ENCODE measurements at regions not wholly inside any gene's neighbourhood (a gene's known extent, or its start where the extent isn't known, plus 50 kb on each side); places are given as distances from the start of the nearest gene placed in this dataset.

DNA sequence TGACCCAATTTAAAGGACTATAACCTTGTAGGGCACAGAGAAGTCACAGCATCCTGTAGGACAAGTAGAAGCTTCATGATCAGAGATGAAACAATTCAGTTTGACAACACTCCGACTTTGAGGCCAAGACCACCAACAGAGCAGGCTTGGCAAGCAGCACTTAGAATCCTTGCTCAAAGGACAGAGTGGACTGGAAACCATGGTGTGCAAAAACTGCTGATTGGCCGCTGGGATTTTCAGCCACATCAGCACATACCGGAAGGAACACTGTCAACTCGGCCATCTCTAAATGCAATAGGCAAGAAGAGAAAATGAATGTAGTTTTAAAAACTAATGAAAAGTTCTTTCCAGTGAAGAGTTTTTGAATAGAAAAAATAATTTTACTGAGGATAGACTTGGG, 92.0 kb upstream of the PRMT6 start:
- H2AFZ ChIP-seq (ENCODE audit: low read depth, low read length): no peak overlapping the region
- no peak overlapping the region for H3K9ac ChIP-seq (ENCODE audit: low read length)
- no peaks in the 10 kb centered on the region for H3K79me2 ChIP-seq (ENCODE audit: low read length)
- no peaks in the 10 kb centered on the region for H3K36me3 ChIP-seq (replicated peaks; ENCODE audit: low read depth, low read length)
- TF ChIP-seq EZH2phosphoT487 (IDR thresholded peaks at IDR 0.05; ENCODE audit: low read depth): no peak
- TF ChIP-seq, protein P1, sequence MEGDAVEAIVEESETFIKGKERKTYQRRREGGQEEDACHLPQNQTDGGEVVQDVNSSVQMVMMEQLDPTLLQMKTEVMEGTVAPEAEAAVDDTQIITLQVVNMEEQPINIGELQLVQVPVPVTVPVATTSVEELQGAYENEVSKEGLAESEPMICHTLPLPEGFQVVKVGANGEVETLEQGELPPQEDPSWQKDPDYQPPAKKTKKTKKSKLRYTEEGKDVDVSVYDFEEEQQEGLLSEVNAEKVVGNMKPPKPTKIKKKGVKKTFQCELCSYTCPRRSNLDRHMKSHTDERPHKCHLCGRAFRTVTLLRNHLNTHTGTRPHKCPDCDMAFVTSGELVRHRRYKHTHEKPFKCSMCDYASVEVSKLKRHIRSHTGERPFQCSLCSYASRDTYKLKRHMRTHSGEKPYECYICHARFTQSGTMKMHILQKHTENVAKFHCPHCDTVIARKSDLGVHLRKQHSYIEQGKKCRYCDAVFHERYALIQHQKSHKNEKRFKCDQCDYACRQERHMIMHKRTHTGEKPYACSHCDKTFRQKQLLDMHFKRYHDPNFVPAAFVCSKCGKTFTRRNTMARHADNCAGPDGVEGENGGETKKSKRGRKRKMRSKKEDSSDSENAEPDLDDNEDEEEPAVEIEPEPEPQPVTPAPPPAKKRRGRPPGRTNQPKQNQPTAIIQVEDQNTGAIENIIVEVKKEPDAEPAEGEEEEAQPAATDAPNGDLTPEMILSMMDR (IDR thresholded peaks at IDR 0.05; ENCODE audit: low read depth, low read length): no peak
- no peak overlapping the region for H3K4me3 ChIP-seq (ENCODE audit: low read length)
- H3K27ac ChIP-seq (ENCODE audit: low read length): no peak overlapping the region
- peaks cover 23% of the 10 kb centered on the region for H3K4me1 ChIP-seq (ENCODE audit: low read length)
- no peaks in the 10 kb centered on the region for H4K20me1 ChIP-seq (ENCODE audit: insufficient read depth, low read length)
- H3K27me3 ChIP-seq (ENCODE audit: low read depth, low read length): no peaks in the 10 kb centered on the region
- no peak overlapping the region for H3K4me2 ChIP-seq (ENCODE audit: low read length)
- H3K9me3 ChIP-seq (ENCODE audit: insufficient read depth, low read length): no peaks in the 10 kb centered on the region

DNA sequence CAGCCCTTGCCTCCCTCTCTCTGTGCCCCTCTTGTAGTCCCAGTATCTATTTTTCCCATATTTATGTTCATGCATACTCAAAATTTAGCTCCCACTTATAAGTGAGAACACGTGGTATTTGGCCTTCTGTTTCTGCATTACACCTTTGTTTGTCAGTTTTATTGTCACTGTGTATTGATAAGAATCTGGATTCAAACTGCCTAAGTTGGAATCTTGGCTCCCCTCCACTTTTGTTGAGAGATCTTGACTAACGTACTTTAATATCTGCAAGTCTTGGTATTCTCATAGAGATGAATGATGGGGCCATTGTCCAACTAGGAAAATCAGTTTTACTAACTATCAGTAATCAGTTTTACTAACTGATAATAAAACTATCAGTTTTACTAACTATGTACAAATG, 87.8 kb upstream of the PRMT6 start:
- no peaks in the 10 kb centered on the region for H4K20me1 ChIP-seq (ENCODE audit: insufficient read depth, low read length)
- H3K4me2 ChIP-seq (ENCODE audit: low read length): no peak overlapping the region
- H3K9ac ChIP-seq (ENCODE audit: low read length): no peak overlapping the region
- no peaks in the 10 kb centered on the region for H3K27me3 ChIP-seq (ENCODE audit: low read depth, low read length)
- H3K4me1 ChIP-seq (ENCODE audit: low read length): peaks cover 5% of the 10 kb centered on the region; the same call in 1 of the 2 replicates
- H3K79me2 ChIP-seq (ENCODE audit: low read length): no peaks in the 10 kb centered on the region
- H3K4me3 ChIP-seq (ENCODE audit: low read length): no peak overlapping the region
- H2AFZ ChIP-seq (ENCODE audit: low read depth, low read length): no peak overlapping the region
- TF ChIP-seq, protein P1 (IDR thresholded peaks at IDR 0.05; ENCODE audit: low read depth, low read length): no peak
- no peak for TF ChIP-seq EZH2phosphoT487 (IDR thresholded peaks at IDR 0.05; ENCODE audit: low read depth)
- no peaks in the 10 kb centered on the region for H3K9me3 ChIP-seq (ENCODE audit: insufficient read depth, low read length)
- H3K36me3 ChIP-seq (replicated peaks; ENCODE audit: low read depth, low read length): no peaks in the 10 kb centered on the region
- no peak overlapping the region for H3K27ac ChIP-seq (ENCODE audit: low read length)

DNA sequence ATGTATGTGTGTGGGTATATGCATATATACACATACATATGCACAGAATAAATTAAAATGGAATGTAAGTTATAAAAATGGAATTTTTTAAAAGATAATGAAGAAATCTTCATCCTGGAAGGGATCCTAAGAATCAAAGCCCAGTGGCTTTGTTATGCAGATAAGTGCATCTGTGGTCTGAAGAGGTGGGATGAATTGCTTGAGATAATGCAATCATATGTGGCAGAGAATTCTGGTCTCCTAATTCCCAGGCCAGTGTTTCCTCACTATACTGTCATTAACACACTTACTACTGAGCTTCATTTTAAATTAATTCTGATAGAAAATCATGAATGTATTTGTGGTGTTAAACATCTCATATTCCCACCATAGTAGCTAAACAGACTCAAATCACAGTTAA, 86.7 kb upstream of the PRMT6 start:
- Histone ChIP-seq H3K4me3 (ENCODE audit: low read length) (no peak overlapping the region), H3K27ac (ENCODE audit: low read length) (no peak overlapping the region), H3K4me2 (ENCODE audit: low read length) (no peak overlapping the region), H3K9me3 (ENCODE audit: insufficient read depth, low read length) (no peaks in the 10 kb centered on the region), H3K4me1 (ENCODE audit: low read length) (peaks cover 5% of the 10 kb centered on the region; the same call in 1 of the 2 replicates), H3K79me2 (ENCODE audit: low read length) (no peaks in the 10 kb centered on the region), H2AFZ (ENCODE audit: low read depth, low read length) (no peak overlapping the region), H3K27me3 (ENCODE audit: low read depth, low read length) (no peaks in the 10 kb centered on the region), H3K9ac (ENCODE audit: low read length) (no peak overlapping the region), H4K20me1 (ENCODE audit: insufficient read depth, low read length) (no peaks in the 10 kb centered on the region), H3K36me3 (replicated peaks; ENCODE audit: low read depth, low read length) (no peaks in the 10 kb centered on the region)
- TF ChIP-seq EZH2phosphoT487 (IDR thresholded peaks at IDR 0.05; ENCODE audit: low read depth): no peak
- TF ChIP-seq, protein P1 (IDR thresholded peaks at IDR 0.05; ENCODE audit: low read depth, low read length): no peak

DNA sequence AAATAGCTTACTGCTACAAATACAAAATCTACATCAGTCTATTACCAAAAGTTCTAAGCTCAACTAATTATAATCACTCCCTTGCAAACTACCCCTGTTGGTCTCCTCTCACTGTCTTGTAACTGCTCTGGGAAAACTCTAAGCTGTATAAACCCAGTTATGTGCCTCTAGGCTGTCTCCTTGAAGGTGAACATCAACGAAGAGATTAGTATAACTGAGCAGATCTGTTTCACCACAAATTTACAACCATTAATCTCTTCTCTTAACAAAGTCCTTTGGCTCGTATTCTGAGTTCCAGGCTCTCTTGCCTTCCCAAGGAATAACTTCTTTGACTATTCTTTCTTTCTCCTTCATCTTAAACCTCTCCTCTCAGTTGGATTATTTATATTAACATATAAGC, 84.4 kb upstream of the PRMT6 start:
- Histone ChIP-seq H3K4me1 (ENCODE audit: low read length) (peaks cover 5% of the 10 kb centered on the region; the same call in 1 of the 2 replicates), H3K4me3 (ENCODE audit: low read length) (no peak overlapping the region), H3K27me3 (ENCODE audit: low read depth, low read length) (no peaks in the 10 kb centered on the region), H4K20me1 (ENCODE audit: insufficient read depth, low read length) (no peaks in the 10 kb centered on the region), H3K9me3 (ENCODE audit: insufficient read depth, low read length) (no peaks in the 10 kb centered on the region), H3K79me2 (ENCODE audit: low read length) (no peaks in the 10 kb centered on the region), H3K4me2 (ENCODE audit: low read length) (no peak overlapping the region), H2AFZ (ENCODE audit: low read depth, low read length) (no peak overlapping the region), H3K9ac (ENCODE audit: low read length) (no peak overlapping the region), H3K36me3 (replicated peaks; ENCODE audit: low read depth, low read length) (no peaks in the 10 kb centered on the region), H3K27ac (ENCODE audit: low read length) (no peak overlapping the region)
- TF ChIP-seq EZH2phosphoT487 (IDR thresholded peaks at IDR 0.05; ENCODE audit: low read depth): no peak
- TF ChIP-seq, protein P1 (IDR thresholded peaks at IDR 0.05; ENCODE audit: low read depth, low read length): no peak

Measured in OCI-LY3 (cell line).